HCT116 (cell line): ENCODE measurements at regions not wholly inside any gene's neighbourhood (a gene's known extent, or its start where the extent isn't known, plus 50 kb on each side); places are given as distances from the start of the nearest gene placed in this dataset.

ENCODE experiments used
- ATAC-seq: fragments of 200-7000 bp; cut with Tn5 transposase; 2 replicates; pipeline ENCODE4 v1.9.1; 2020; ENCODE audit warnings: mild to moderate bottlenecking, moderate library complexity
- BruUV-seq: library from RNA; stranded (reverse); fragments of 400-500 nt; replicated peaks from 2 replicates; lab custom pipeline; 2021; lab: Mats Ljungman, UMichigan
- CTCF ChIA-PET: fragments of 300-600 bp; sonication (Branson Sonifier 250); formaldehyde crosslinking; loops from one replicate; lab custom pipeline; 2021; ENCODE audit warnings: antibody characterized with exemption; lab: Charles Lee
- POLR2A ChIA-PET: fragments of 300-600, 350-600 bp; sonication (Branson Sonifier 250); formaldehyde crosslinking; loops from one replicate; lab custom pipeline; 2021; ENCODE audit warnings: antibody characterized with exemption; lab: Charles Lee
- RAD21 ChIA-PET, 2 experiments: fragments of 300-600 bp; sonication (Branson Sonifier 250); formaldehyde crosslinking; loops; one replicate each; lab custom pipeline; 2023; ENCODE audit warnings: low total read pairs in 2 of 2; ENCODE audit not compliant: uncharacterized antibody in 2 of 2, unreplicated experiment in 2 of 2, low non-redundant PET in 1 of 2; lab: Charles Lee
- DNase-seq: peaks from one replicate; pipeline ENCODE4 v3.0.0-alpha.2; 2010; ENCODE audit warnings: low read depth, low spot score
- H2AFZ ChIP-seq: fragments of 200-600 bp; shearing (Covaris generic), sonication (generic); 2 replicates; pipeline ENCODE4 v1.6.1; 2017; ENCODE audit warnings: low read depth, mixed run types, mixed read lengths, antibody characterized with exemption, low read length; ENCODE audit not compliant: poor library complexity, severe bottlenecking
- H3K27ac ChIP-seq: 2 replicates; pipeline ENCODE4 v1.5.1; 2012; ENCODE audit warnings: low read depth, low read length
- H3K27me3 ChIP-seq: fragments of 200-600 bp; sonication (generic); 2 replicates; pipeline ENCODE4 v1.6.1; 2016; ENCODE audit warnings: mixed run types, low read length, mixed read lengths; ENCODE audit not compliant: insufficient read depth
- H3K36me3 ChIP-seq, 2 experiments: fragments of 200-500 bp in 1 of 2; fragments of 200-600 bp in 1 of 2; sonication (Bioruptor generic) in 1 of 2; sonication (generic) in 1 of 2; 2 replicates each; pipeline versions ENCODE4 v1.5.1 to v1.6.1; 2014 to 2016; ENCODE audit warnings: low read length in 2 of 2, inconsistent platforms in 1 of 2, mixed read lengths in 1 of 2, mixed run types in 1 of 2; ENCODE audit not compliant: insufficient read depth in 2 of 2, control insufficient read depth in 1 of 2
- H3K4me1 ChIP-seq, 2 experiments: fragments of 200-600 bp in 1 of 2; sonication (generic) in 1 of 2; 2 replicates each; pipeline versions ENCODE4 v1.5.1 to v1.6.1; 2012 to 2017; ENCODE audit warnings: low read length in 2 of 2, inconsistent platforms in 1 of 2, mild to moderate bottlenecking in 1 of 2, mixed read lengths in 1 of 2, mixed run types in 1 of 2, moderate library complexity in 1 of 2; ENCODE audit not compliant: insufficient read depth in 2 of 2, control insufficient read depth in 1 of 2
- H3K4me2 ChIP-seq: fragments of 200-600 bp; sonication (generic); 2 replicates; pipeline ENCODE4 v1.6.1; 2017; ENCODE audit warnings: mixed run types, low read length, mixed read lengths
- H3K4me3 ChIP-seq, 2 experiments: fragments of 200-600 bp in 1 of 2; sonication (generic) in 1 of 2; replicated peaks in 1 of 2; 2 replicates each; pipeline ENCODE4 v1.5.1; 2011 to 2016; ENCODE audit warnings: low read length in 2 of 2, control low read depth in 1 of 2, low read depth in 1 of 2, mild to moderate bottlenecking in 1 of 2, mixed read lengths in 1 of 2, mixed run types in 1 of 2
- H3K79me2 ChIP-seq: fragments of 200-600 bp; sonication (generic); 2 replicates; pipeline ENCODE4 v1.6.1; 2017; ENCODE audit warnings: mild to moderate bottlenecking, mixed run types, low read length, moderate library complexity, mixed read lengths; ENCODE audit not compliant: insufficient read depth
- H3K9ac ChIP-seq: fragments of 200-600 bp; sonication (generic); 2 replicates; pipeline ENCODE4 v1.6.1; 2016; ENCODE audit warnings: low read length, mixed read lengths
- H3K9me2 ChIP-seq: fragments of 200-600 bp; sonication (generic), shearing (Covaris generic); 2 replicates; pipeline ENCODE4 v1.6.1; 2017; ENCODE audit warnings: mixed run types, mild to moderate bottlenecking, moderate library complexity; ENCODE audit not compliant: insufficient read depth
- H3K9me3 ChIP-seq, 2 experiments: fragments of 200-500 bp in 1 of 2; fragments of 200-600 bp in 1 of 2; sonication (Bioruptor generic) in 1 of 2; sonication (generic) in 1 of 2; 2 replicates each; pipeline ENCODE4 v1.6.1; 2014 to 2017; ENCODE audit warnings: low read length in 2 of 2, mixed read lengths in 2 of 2, inconsistent platforms in 1 of 2, low read depth in 1 of 2, mild to moderate bottlenecking in 1 of 2, mixed run types in 1 of 2, moderate library complexity in 1 of 2; ENCODE audit not compliant: control insufficient read depth in 1 of 2, insufficient read depth in 1 of 2
- H4K20me1 ChIP-seq: fragments of 200-600 bp; sonication (generic), shearing (Covaris generic); 2 replicates; pipeline ENCODE4 v1.6.1; 2017; ENCODE audit warnings: mixed run types, mild to moderate bottlenecking, moderate library complexity; ENCODE audit not compliant: insufficient read depth
- CBX3 ChIP-seq: IDR thresholded peaks from 2 replicates; pipeline ENCODE4 v1.6.1; 2012; ENCODE audit warnings: low read depth
- CEBPB ChIP-seq: IDR thresholded peaks from 2 replicates; pipeline ENCODE4 v1.6.1; 2012; ENCODE audit warnings: low read depth
- EGR1 ChIP-seq: IDR thresholded peaks from 2 replicates; pipeline ENCODE4 v1.6.1; 2012; ENCODE audit warnings: low read depth
- ELF1 ChIP-seq: IDR thresholded peaks from 2 replicates; pipeline ENCODE4 v1.6.1; 2012; ENCODE audit warnings: low read depth, borderline replicate concordance
- EZH2 ChIP-seq: fragments of 200-600 bp; sonication (generic); IDR thresholded peaks from 2 replicates; pipeline ENCODE4 v1.6.1; 2017; ENCODE audit warnings: antibody characterized with exemption, mixed run types
- FOSL1 ChIP-seq: IDR thresholded peaks from 2 replicates; pipeline ENCODE4 v1.6.1; 2012; ENCODE audit warnings: low read depth
- POLR2AphosphoS5 ChIP-seq: IDR thresholded peaks from 2 replicates; pipeline ENCODE4 v1.6.1; 2011; ENCODE audit warnings: mild to moderate bottlenecking, low read depth, low read length, moderate library complexity
- REST ChIP-seq: IDR thresholded peaks from 2 replicates; pipeline ENCODE4 v1.6.1; 2012; ENCODE audit warnings: low read depth
- SRF ChIP-seq: IDR thresholded peaks from 2 replicates; pipeline ENCODE4 v1.6.1; 2012; ENCODE audit warnings: low read depth
- TCF7L2 ChIP-seq: IDR thresholded peaks from 2 replicates; pipeline ENCODE4 v1.7.0; 2011; ENCODE audit warnings: borderline replicate concordance, inconsistent platforms; ENCODE audit not compliant: insufficient read depth, insufficient read length; ENCODE audit errors: extremely low read depth
- YY1 ChIP-seq: IDR thresholded peaks from 2 replicates; pipeline ENCODE4 v1.6.1; 2011; ENCODE audit warnings: low read length, low read depth, moderate library complexity, mild to moderate bottlenecking; ENCODE audit not compliant: insufficient replicate concordance; ENCODE audit errors: extremely low read depth
- ZBTB33 ChIP-seq: IDR thresholded peaks from 2 replicates; pipeline ENCODE4 v1.6.1; 2011; ENCODE audit warnings: mild to moderate bottlenecking, low read length, moderate library complexity; ENCODE audit not compliant: insufficient replicate concordance; ENCODE audit errors: extremely low read depth
- ZNF274 ChIP-seq: fragments of 200-500 bp; sonication (Bioruptor generic); IDR thresholded peaks from 2 replicates; pipeline ENCODE4 v1.6.1; 2014; ENCODE audit warnings: mild to moderate bottlenecking, low read depth, low read length, inconsistent platforms
- intact Hi-C: fragments of 100-400 bp; cut with micrococcal nuclease; formaldehyde crosslinking; loops from 2 replicates; pipeline ENCODE4 v1.10.0; 2022

GRCh38 chr7:19378345-19378714 is 233.1 kb upstream of the FERD3L start (continued):
- TF ChIP-seq REST (no peak), FOSL1 (no peak), EZH2 (no peak), ELF1 (no peak), SRF (no peak), ZBTB33 (no peak), EGR1 (no peak), CBX3 (no peak), POLR2AphosphoS5 (no peak)

GRCh38 chr7:19377611-19378344 is 232.6 kb upstream of the FERD3L start:
- H3K9me3 ChIP-seq: no peaks in the 10 kb centered on the region
- no peak overlapping the region for H3K4me2 ChIP-seq
- H3K27me3 ChIP-seq: no peaks in the 10 kb centered on the region
- no peak for ATAC-seq
- no peaks in the 10 kb centered on the region for H4K20me1 ChIP-seq
- no peak for TF ChIP-seq ZNF274
- no peak for TF ChIP-seq YY1
- no peak for TF ChIP-seq TCF7L2
- no peak for TF ChIP-seq POLR2AphosphoS5
- no peak for TF ChIP-seq CEBPB
- TF ChIP-seq FOSL1: no peak
- TF ChIP-seq ELF1: no peak
- H3K27ac ChIP-seq: no peak overlapping the region
- H3K4me1 ChIP-seq: no peaks in the 10 kb centered on the region
- H3K9ac ChIP-seq: no peak overlapping the region
- no peaks in the 10 kb centered on the region for H3K79me2 ChIP-seq
- H3K4me3 ChIP-seq: no peak overlapping the region
- DNase-seq: no peak
- H2AFZ ChIP-seq: no peak overlapping the region
- H3K9me2 ChIP-seq: no peaks in the 10 kb centered on the region
- no TSS peak for BruUV-seq
- POLR2A ChIA-PET: interaction anchor here (0.6 kb wide), 1 partner anchor 30 kb away, joined by 3 read pairs; no protein-coding TSS in a partner anchor
- CTCF ChIA-PET: no interaction called here
- H3K36me3 ChIP-seq: no peaks in the 10 kb centered on the region
- RAD21 ChIA-PET: no interaction called here
- intact Hi-C loops: no loop called here
